HG03432 (cell line): ENCODE measurements at regions not wholly inside any gene's neighbourhood (a gene's known extent, or its start where the extent isn't known, plus 50 kb on each side); places are given as distances from the start of the nearest gene placed in this dataset.

ENCODE experiments used
- ATAC-seq: cut with Tn5 transposase; IDR thresholded peaks from one replicate; pipeline ENCODE4 v1.9.1; 2021; ENCODE audit warnings: mild to moderate bottlenecking, moderate library complexity; ENCODE audit not compliant: unreplicated experiment

- ATAC-seq, result no peak
Measured at GRCh38 chr1:56017336-56017735, 562.0 kb downstream of the PLPP3 start.

- ATAC-seq, result no peak
Measured at GRCh38 chr1:56003846-56004245, 575.5 kb downstream of the PLPP3 start.

GRCh38 chr1:56002231-56002630, 577.1 kb downstream of the PLPP3 start:
- no peak for ATAC-seq

- ATAC-seq, result no peak
Measured at GRCh38 chr1:56000424-56000823, 578.9 kb downstream of the PLPP3 start.

GRCh38 chr1:55997536-55997935, 581.8 kb downstream of the PLPP3 start:
- ATAC-seq, result no peak

- no peak for ATAC-seq
Measured at GRCh38 chr1:55993646-55994318, 585.6 kb downstream of the PLPP3 start.

- no peak for ATAC-seq
Measured at GRCh38 chr1:55990007-55990406, 589.4 kb downstream of the PLPP3 start.

- ATAC-seq, result no peak
Measured at GRCh38 chr1:55988963-55989452, 590.4 kb downstream of the PLPP3 start.

GRCh38 chr1:55987491-55988249, 591.7 kb downstream of the PLPP3 start:
- ATAC-seq, result no peak

- ATAC-seq, result no peak
Measured at GRCh38 chr1:55986003-55986402, 593.4 kb downstream of the PLPP3 start.

GRCh38 chr1:55981010-55981650, 598.2 kb downstream of the PLPP3 start:
- ATAC-seq, result no peak

- no peak for ATAC-seq
Measured at GRCh38 chr1:55980582-55980981, 598.8 kb downstream of the PLPP3 start.

- no peak for ATAC-seq
Measured at GRCh38 chr1:55974714-55975441, 604.5 kb downstream of the PLPP3 start.

GRCh38 chr1:55970526-55971110, 608.7 kb downstream of the PLPP3 start:
- ATAC-seq, result no peak

GRCh38 chr1:55969322-55969721, 610.0 kb downstream of the PLPP3 start:
- no peak for ATAC-seq

GRCh38 chr1:55968661-55969060, 610.7 kb downstream of the PLPP3 start:
- no peak for ATAC-seq

- ATAC-seq, result no peak
Measured at GRCh38 chr1:55965981-55966461, 613.3 kb downstream of the PLPP3 start.

GRCh38 chr1:55962472-55962871, 616.9 kb downstream of the PLPP3 start:
- ATAC-seq, result no peak

GRCh38 chr1:55959136-55959548, 620.2 kb downstream of the PLPP3 start:
- no peak for ATAC-seq

- no peak for ATAC-seq
Measured at GRCh38 chr1:55958498-55958897, 620.9 kb downstream of the PLPP3 start.

- ATAC-seq, result no peak
Measured at GRCh38 chr1:55957276-55957675, 622.1 kb downstream of the PLPP3 start.
